ENCODE measurements at regions not wholly inside any gene's neighbourhood (a gene's known extent, or its start where the extent isn't known, plus 50 kb on each side); places are given as distances from the start of the nearest gene placed in this dataset.

GRCh38 chr4:8710946-8711345 is 118.4 kb downstream of the CPZ start:
- DNase-seq = no peak
- no peak overlapping the region for H3K4me3 ChIP-seq (ENCODE audit: low read length)
- no peaks in the 10 kb centered on the region for H3K36me3 ChIP-seq (ENCODE audit: control insufficient read depth, insufficient read depth, low read length)
- no peak overlapping the region for H3K27ac ChIP-seq (ENCODE audit: low read length)
- 65% methylated on average over 5 of the region's 8 CpGs for WGBS (ENCODE audit: insufficient coverage)
- H3K4me1 ChIP-seq (ENCODE audit: control insufficient read depth, insufficient read depth, low read length) = no peaks in the 10 kb centered on the region
- H3K9me3 ChIP-seq (replicated peaks; ENCODE audit: control insufficient read depth, low read depth, low read length) = peaks cover 19% of the 10 kb centered on the region
- H3K27me3 ChIP-seq (ENCODE audit: control insufficient read depth, insufficient read depth, low read length) = peaks cover 29% of the 10 kb centered on the region

- DNase-seq = no peak
- Histone ChIP-seq H3K9me3 (replicated peaks; ENCODE audit: control insufficient read depth, low read depth, low read length) (peaks cover 19% of the 10 kb centered on the region), H3K4me1 (ENCODE audit: control insufficient read depth, insufficient read depth, low read length) (no peaks in the 10 kb centered on the region), H3K4me3 (ENCODE audit: low read length) (no peak overlapping the region), H3K36me3 (ENCODE audit: control insufficient read depth, insufficient read depth, low read length) (no peaks in the 10 kb centered on the region), H3K27ac (ENCODE audit: low read length) (no peak overlapping the region), H3K27me3 (ENCODE audit: control insufficient read depth, insufficient read depth, low read length) (peaks cover 34% of the 10 kb centered on the region)
- 100% methylated on average over 1 of the region's 6 CpGs for WGBS (ENCODE audit: insufficient coverage)
Measured at GRCh38 chr4:8710416-8710815, 117.9 kb downstream of the CPZ start.

GRCh38 chr4:8709729-8710360 is 117.3 kb downstream of the CPZ start:
- H3K36me3 ChIP-seq (ENCODE audit: control insufficient read depth, insufficient read depth, low read length) = no peaks in the 10 kb centered on the region
- no peak for DNase-seq
- no peaks in the 10 kb centered on the region for H3K4me1 ChIP-seq (ENCODE audit: control insufficient read depth, insufficient read depth, low read length)
- 30% methylated on average over 13 of the region's 23 CpGs for WGBS (ENCODE audit: insufficient coverage)
- no peak overlapping the region for H3K4me3 ChIP-seq (ENCODE audit: low read length)
- peaks cover 19% of the 10 kb centered on the region for H3K9me3 ChIP-seq (replicated peaks; ENCODE audit: control insufficient read depth, low read depth, low read length)
- no peak overlapping the region for H3K27ac ChIP-seq (ENCODE audit: low read length)
- H3K27me3 ChIP-seq (ENCODE audit: control insufficient read depth, insufficient read depth, low read length) = peaks cover 37% of the 10 kb centered on the region

- no peaks in the 10 kb centered on the region for H3K36me3 ChIP-seq (ENCODE audit: control insufficient read depth, insufficient read depth, low read length)
- DNase-seq = no peak
- peaks cover 37% of the 10 kb centered on the region for H3K27me3 ChIP-seq (ENCODE audit: control insufficient read depth, insufficient read depth, low read length)
- H3K27ac ChIP-seq (ENCODE audit: low read length) = no peak overlapping the region
- WGBS (ENCODE audit: insufficient coverage) = 62% methylated on average over 12 of the region's 15 CpGs
- no peaks in the 10 kb centered on the region for H3K4me1 ChIP-seq (ENCODE audit: control insufficient read depth, insufficient read depth, low read length)
- H3K4me3 ChIP-seq (ENCODE audit: low read length) = no peak overlapping the region
- H3K9me3 ChIP-seq (replicated peaks; ENCODE audit: control insufficient read depth, low read depth, low read length) = peaks cover 15% of the 10 kb centered on the region
Measured at GRCh38 chr4:8709050-8709728, 116.6 kb downstream of the CPZ start.

- Histone ChIP-seq H3K27ac (ENCODE audit: low read length) (no peak overlapping the region), H3K27me3 (ENCODE audit: control insufficient read depth, insufficient read depth, low read length) (peaks cover 43% of the 10 kb centered on the region), H3K36me3 (ENCODE audit: control insufficient read depth, insufficient read depth, low read length) (no peaks in the 10 kb centered on the region), H3K4me3 (ENCODE audit: low read length) (no peak overlapping the region), H3K4me1 (ENCODE audit: control insufficient read depth, insufficient read depth, low read length) (no peaks in the 10 kb centered on the region), H3K9me3 (replicated peaks; ENCODE audit: control insufficient read depth, low read depth, low read length) (peaks cover 14% of the 10 kb centered on the region)
- no peak for DNase-seq
- 84% methylated on average over 14 of the region's 16 CpGs for WGBS (ENCODE audit: insufficient coverage)
Measured at GRCh38 chr4:8708401-8709021, 115.9 kb downstream of the CPZ start.

- Histone ChIP-seq H3K9me3 (replicated peaks; ENCODE audit: control insufficient read depth, low read depth, low read length) (peaks cover 4% of the 10 kb centered on the region), H3K4me3 (ENCODE audit: low read length) (no peak overlapping the region), H3K27me3 (ENCODE audit: control insufficient read depth, insufficient read depth, low read length) (peaks cover 56% of the 10 kb centered on the region), H3K36me3 (ENCODE audit: control insufficient read depth, insufficient read depth, low read length) (no peaks in the 10 kb centered on the region), H3K4me1 (ENCODE audit: control insufficient read depth, insufficient read depth, low read length) (no peaks in the 10 kb centered on the region), H3K27ac (ENCODE audit: low read length) (no peak overlapping the region)
- 25% methylated on average over 15 of the region's 15 CpGs for WGBS (ENCODE audit: insufficient coverage)
- no peak for DNase-seq
Measured at GRCh38 chr4:8707045-8707781, 114.6 kb downstream of the CPZ start.

- DNase-seq = no peak
- 44% methylated on average over 20 of the region's 21 CpGs for WGBS (ENCODE audit: insufficient coverage)
Measured at GRCh38 chr4:8706216-8707044, 113.9 kb downstream of the CPZ start.

GRCh38 chr4:8705161-8706145 is 112.9 kb downstream of the CPZ start:
- Histone ChIP-seq H3K27ac (ENCODE audit: low read length) (no peak overlapping the region), H3K4me3 (ENCODE audit: low read length) (no peak overlapping the region), H3K4me1 (ENCODE audit: control insufficient read depth, insufficient read depth, low read length) (peaks cover 3% of the 10 kb centered on the region), H3K9me3 (replicated peaks; ENCODE audit: control insufficient read depth, low read depth, low read length) (no peaks in the 10 kb centered on the region), H3K27me3 (ENCODE audit: control insufficient read depth, insufficient read depth, low read length) (peaks cover 73% of the 10 kb centered on the region), H3K36me3 (ENCODE audit: control insufficient read depth, insufficient read depth, low read length) (no peaks in the 10 kb centered on the region)
- 39% methylated on average over 22 of the region's 23 CpGs for WGBS (ENCODE audit: insufficient coverage)
- DNase-seq = no peak

More at GRCh38 chr4:8706216-8707044, 113.9 kb downstream of the CPZ start:
- Histone ChIP-seq H3K9me3 (replicated peaks; ENCODE audit: control insufficient read depth, low read depth, low read length) (no peaks in the 10 kb centered on the region), H3K4me3 (ENCODE audit: low read length) (no peak overlapping the region), H3K27me3 (ENCODE audit: control insufficient read depth, insufficient read depth, low read length) (peaks cover 63% of the 10 kb centered on the region), H3K27ac (ENCODE audit: low read length) (no peak overlapping the region), H3K36me3 (ENCODE audit: control insufficient read depth, insufficient read depth, low read length) (no peaks in the 10 kb centered on the region), H3K4me1 (ENCODE audit: control insufficient read depth, insufficient read depth, low read length) (no peaks in the 10 kb centered on the region)

- Histone ChIP-seq H3K36me3 (ENCODE audit: control insufficient read depth, insufficient read depth, low read length) (no peaks in the 10 kb centered on the region), H3K4me1 (ENCODE audit: control insufficient read depth, insufficient read depth, low read length) (peaks cover 3% of the 10 kb centered on the region), H3K4me3 (ENCODE audit: low read length) (no peak overlapping the region), H3K27me3 (ENCODE audit: control insufficient read depth, insufficient read depth, low read length) (peaks cover 79% of the 10 kb centered on the region), H3K9me3 (replicated peaks; ENCODE audit: control insufficient read depth, low read depth, low read length) (no peaks in the 10 kb centered on the region), H3K27ac (ENCODE audit: low read length) (no peak overlapping the region)
- WGBS (ENCODE audit: insufficient coverage) = 83% methylated on average over 9 of the region's 9 CpGs
- DNase-seq = no peak
Measured at GRCh38 chr4:8704632-8705031, 112.1 kb downstream of the CPZ start.
